IMR-90 (cell line): ENCODE measurements at regions not wholly inside any gene's neighbourhood (a gene's known extent, or its start where the extent isn't known, plus 50 kb on each side); places are given as distances from the start of the nearest gene placed in this dataset.

Experiments
- ATAC-seq: fragments of 200-7000 bp; cut with Tn5 transposase; 2 replicates; pipeline ENCODE4 v1.9.1; 2020; ENCODE audit warnings: low read depth, mild to moderate bottlenecking, moderate library complexity
- BruUV-seq: library from RNA; stranded (reverse); fragments of 400-500 nt; replicated peaks from 2 replicates; lab custom pipeline; 2021; lab: Mats Ljungman, UMichigan
- CTCF ChIA-PET: fragments of 300-600 bp; formaldehyde crosslinking; extraction: SDS; loops from one replicate; lab custom pipeline; 2021; ENCODE audit warnings: antibody characterized with exemption; lab: Yijun Ruan, JAX
- POLR2A ChIA-PET: fragments of 300-600 bp; sonication (Branson Sonifier 250); formaldehyde crosslinking; loops from one replicate; lab custom pipeline; 2022; ENCODE audit warnings: antibody characterized with exemption; ENCODE audit not compliant: unreplicated experiment; lab: Charles Lee
- DNase-seq: peaks from one replicate; pipeline ENCODE4 v3.0.0; 2013
- H2AFZ ChIP-seq: replicated peaks from 2 replicates; pipeline ENCODE3; 2013; ENCODE audit warnings: low read length, mild to moderate bottlenecking; ENCODE audit not compliant: poor library complexity
- H2AK5ac ChIP-seq: 2 replicates; pipeline ENCODE4 v1.6.1; 2013; ENCODE audit warnings: low read depth, low read length, inconsistent platforms
- H2AK9ac ChIP-seq: replicated peaks from 2 replicates; pipeline ENCODE3; 2013; ENCODE audit warnings: mild to moderate bottlenecking, low read depth, low read length, moderate library complexity; ENCODE audit not compliant: poor library complexity
- H2BK120ac ChIP-seq: 2 replicates; pipeline ENCODE4 v1.6.1; 2013; ENCODE audit warnings: low read depth, low read length, inconsistent platforms
- H2BK15ac ChIP-seq: 3 replicates; pipeline ENCODE4 v1.6.1; 2013; ENCODE audit warnings: low read depth, low read length, inconsistent platforms
- H2BK20ac ChIP-seq: 2 replicates; pipeline ENCODE4 v1.6.1; 2013; ENCODE audit warnings: low read depth, mild to moderate bottlenecking, inconsistent platforms, low read length, moderate library complexity
- H2BK5ac ChIP-seq: 2 replicates; pipeline ENCODE4 v1.6.1; 2013; ENCODE audit warnings: mild to moderate bottlenecking, low read depth, low read length, inconsistent platforms; ENCODE audit not compliant: poor library complexity, severe bottlenecking
- H3K14ac ChIP-seq: replicated peaks from 2 replicates; pipeline ENCODE4 v1.6.1; 2013; ENCODE audit warnings: low read depth, low read length, inconsistent platforms
- H3K18ac ChIP-seq: 2 replicates; pipeline ENCODE4 v1.6.1; 2013; ENCODE audit warnings: low read depth, low read length, control low read depth
- H3K23ac ChIP-seq: 2 replicates; pipeline ENCODE4 v1.6.1; 2013; ENCODE audit warnings: low read depth, low read length, inconsistent platforms
- H3K27ac ChIP-seq: 2 replicates; pipeline ENCODE4 v1.5.1; 2013; ENCODE audit warnings: mild to moderate bottlenecking, control low read depth, low read length; ENCODE audit not compliant: insufficient read depth
- H3K27me3 ChIP-seq: 2 replicates; pipeline ENCODE4 v1.6.1; 2013; ENCODE audit warnings: low read length; ENCODE audit not compliant: control insufficient read depth, insufficient read depth
- H3K36me3 ChIP-seq: 2 replicates; pipeline ENCODE4 v1.6.1; 2013; ENCODE audit warnings: low read length, mixed read lengths; ENCODE audit not compliant: control insufficient read depth, insufficient read depth
- H3K4ac ChIP-seq: 2 replicates; pipeline ENCODE4 v1.6.1; 2013; ENCODE audit warnings: low read depth, low read length, inconsistent platforms
- H3K4me1 ChIP-seq: 2 replicates; pipeline ENCODE4 v1.6.1; 2013; ENCODE audit warnings: low read length, mixed read lengths; ENCODE audit not compliant: control insufficient read depth, insufficient read depth
- H3K4me2 ChIP-seq: 2 replicates; pipeline ENCODE4 v1.6.1; 2013; ENCODE audit warnings: low read depth, mild to moderate bottlenecking, control low read depth, low read length, moderate library complexity
- H3K4me3 ChIP-seq: 2 replicates; pipeline ENCODE4 v1.5.1; 2013; ENCODE audit warnings: low read depth, mild to moderate bottlenecking, control low read depth, low read length, moderate library complexity; ENCODE audit not compliant: insufficient read depth
- H3K56ac ChIP-seq: 2 replicates; pipeline ENCODE4 v1.6.1; 2013; ENCODE audit warnings: low read length, inconsistent platforms; ENCODE audit not compliant: insufficient read depth; ENCODE audit errors: extremely low read depth
- H3K79me1 ChIP-seq, 2 experiments: 2 replicates each; pipeline ENCODE4 v1.6.1; 2013; ENCODE audit warnings: low read length in 2 of 2, inconsistent platforms in 1 of 2, low read depth in 1 of 2
- H3K9ac ChIP-seq: 2 replicates; pipeline ENCODE4 v1.6.1; 2013; ENCODE audit warnings: low read depth, low read length, control low read depth
- H3K9me1 ChIP-seq: 2 replicates; pipeline ENCODE4 v1.6.1; 2013; ENCODE audit warnings: low read length, inconsistent platforms; ENCODE audit not compliant: insufficient read depth
- H3K9me3 ChIP-seq: 2 replicates; pipeline ENCODE4 v1.6.1; 2013; ENCODE audit warnings: low read length; ENCODE audit not compliant: control insufficient read depth, insufficient read depth
- H4K20me1 ChIP-seq: 2 replicates; pipeline ENCODE4 v1.6.1; 2013; ENCODE audit warnings: low read length, inconsistent platforms; ENCODE audit not compliant: insufficient read depth
- H4K5ac ChIP-seq: 2 replicates; pipeline ENCODE4 v1.6.1; 2013; ENCODE audit warnings: mild to moderate bottlenecking, low read depth, low read length, control low read depth
- H4K8ac ChIP-seq, 2 experiments: 2 replicates each; pipeline ENCODE4 v1.6.1; 2013; ENCODE audit warnings: low read depth in 2 of 2, low read length in 2 of 2, control low read depth in 1 of 2, inconsistent platforms in 1 of 2
- H4K91ac ChIP-seq: 2 replicates; pipeline ENCODE4 v1.6.1; 2013; ENCODE audit warnings: low read depth, low read length, inconsistent platforms; ENCODE audit not compliant: insufficient read depth
- CHD1 ChIP-seq: IDR thresholded peaks from 2 replicates; pipeline ENCODE4 v1.6.1; 2012; ENCODE audit warnings: low read depth, low read length, improper control_type of control experiment
- WGBS, 2 experiments: methylation state at CpG; one replicate each; pipeline versions ENCODE4 v1.1.5 to v1.1.7; 2013; ENCODE audit warnings: missing lambda C conversion rate in 2 of 2; ENCODE audit not compliant: insufficient read length in 1 of 2; ENCODE audit errors: extremely low coverage in 2 of 2; 5-methylcytosine and 5-hydroxymethylcytosine counted together
- dilution Hi-C: fragments of 300-500 bp; cut with HindIII; formaldehyde crosslinking; loops from one replicate; pipeline ENCODE4 v1.14.3; 2018; ENCODE audit warnings: low sequenced_read_pairs; ENCODE audit not compliant: unreplicated experiment
- in situ Hi-C: fragments of 300-500 bp; cut with MboI; formaldehyde crosslinking; loops from 3 replicates; pipeline ENCODE4 v1.14.3; 2019; ENCODE audit warnings: low sequenced_read_pairs, inconsistent platforms, mixed read lengths
- intact Hi-C: fragments of 100-400 bp; cut with micrococcal nuclease; formaldehyde crosslinking; loops from 2 replicates; pipeline ENCODE4 v1.10.0; 2022

GRCh38 chr18:28692337-28692736 is 515.4 kb upstream of the CDH2 start:
- Histone ChIP-seq H4K91ac (no peak overlapping the region), H4K8ac (no peak overlapping the region), H3K9ac (no peak overlapping the region), H3K79me1 (no peaks in the 10 kb centered on the region), H2BK5ac (no peak overlapping the region), H3K36me3 (no peaks in the 10 kb centered on the region), H2BK15ac (no peak overlapping the region), H4K5ac (no peak overlapping the region), H3K27ac (no peak overlapping the region), H2BK20ac (no peak overlapping the region), H3K14ac (no peak overlapping the region), H3K4me1 (no peaks in the 10 kb centered on the region), H2AFZ (no peak overlapping the region), H2BK120ac (no peak overlapping the region), H3K4me2 (no peak overlapping the region), H4K20me1 (no peaks in the 10 kb centered on the region), H2AK5ac (no peak overlapping the region), H3K9me1 (no peaks in the 10 kb centered on the region), H3K56ac (no peak overlapping the region), H3K18ac (no peak overlapping the region), H3K4me3 (no peak overlapping the region), H3K9me3 (no peaks in the 10 kb centered on the region), H2AK9ac (no peak overlapping the region), H3K23ac (no peak overlapping the region), H3K27me3 (no peaks in the 10 kb centered on the region), H3K4ac (no peak overlapping the region)
- dilution Hi-C loops, result no loop called here
- no TSS peak for BruUV-seq
- in situ Hi-C loops, result no loop called here
- ATAC-seq, result no peak
- no peak for TF ChIP-seq CHD1
- intact Hi-C loops, result no loop called here
- no CpG with 5 or more reads among the region's 1 CpG for WGBS, 2 experiments
- POLR2A ChIA-PET, result no interaction called here
- no peak for DNase-seq
- CTCF ChIA-PET, result interaction anchor here (0.6 kb wide), 1 partner anchor 12 kb away, joined by 3 read pairs; no protein-coding TSS in a partner anchor
